Vagina (tissue), 2 donors: ENCODE measurements at regions not wholly inside any gene's neighbourhood (a gene's known extent, or its start where the extent isn't known, plus 50 kb on each side); places are given as distances from the start of the nearest gene placed in this dataset.
"Not testable (repeated sequence)": the region's sequence is repeated elsewhere in the genome, so short reads cannot be mapped to it uniquely, and the experiment has no call there.

Experiments
- POLR2A ChIP-seq, 2 donors: fragments of 450-650 bp; IDR thresholded peaks; one replicate each; pipeline ENCODE4 v1.6.1; 2017; ENCODE audit warnings: antibody characterized with exemption in 2 of 2, mild to moderate bottlenecking in 2 of 2, moderate library complexity in 2 of 2
- POLR2AphosphoS5 ChIP-seq, 2 donors: sonication (generic); formaldehyde crosslinking; IDR thresholded peaks; one replicate each; pipeline ENCODE4 v1.9.0; 2017; ENCODE audit warnings: antibody characterized with exemption in 2 of 2, mild to moderate bottlenecking in 2 of 2, low read depth in 1 of 2; ENCODE audit not compliant: insufficient read depth in 1 of 2
- TF ChIP-seq, protein P1 (sequence below), 3 experiments: fragments of 450-650 bp in 2 of 3; fragments of 200-600 bp in 1 of 3; sonication (generic) in 1 of 3; IDR thresholded peaks; one replicate each; pipeline ENCODE4 v1.5.1; 2017 to 2019; ENCODE audit warnings: antibody characterized with exemption in 3 of 3, mild to moderate bottlenecking in 2 of 3, moderate library complexity in 2 of 3

DNA sequence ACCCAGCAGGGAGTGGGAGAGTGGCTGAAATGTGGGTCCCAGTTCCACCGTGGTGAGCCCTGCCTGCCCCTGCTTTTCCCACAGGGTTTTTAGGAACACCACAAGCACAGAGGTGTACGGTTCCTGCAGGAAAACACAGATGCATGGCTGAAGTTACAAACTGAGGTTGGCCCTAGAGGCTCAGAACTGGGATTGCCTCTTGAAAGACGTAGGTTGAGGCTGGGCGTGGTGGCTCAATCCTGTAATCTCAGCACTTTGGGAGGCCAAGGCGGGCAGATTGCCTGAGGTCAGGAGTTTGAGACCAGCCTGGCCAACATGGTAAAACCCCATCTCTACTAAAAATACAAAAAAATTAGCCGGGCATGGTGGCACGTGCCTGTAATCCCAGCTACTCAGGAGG, 121.4 kb upstream of the KIF5B start:
- TF ChIP-seq POLR2AphosphoS5 (IDR thresholded peaks at IDR 0.05; ENCODE audit: insufficient read depth in 1 of 2, low read depth in 1 of 2); POLR2A (IDR thresholded peaks at IDR 0.05): not testable (repeated sequence)
- TF ChIP-seq, protein P1, sequence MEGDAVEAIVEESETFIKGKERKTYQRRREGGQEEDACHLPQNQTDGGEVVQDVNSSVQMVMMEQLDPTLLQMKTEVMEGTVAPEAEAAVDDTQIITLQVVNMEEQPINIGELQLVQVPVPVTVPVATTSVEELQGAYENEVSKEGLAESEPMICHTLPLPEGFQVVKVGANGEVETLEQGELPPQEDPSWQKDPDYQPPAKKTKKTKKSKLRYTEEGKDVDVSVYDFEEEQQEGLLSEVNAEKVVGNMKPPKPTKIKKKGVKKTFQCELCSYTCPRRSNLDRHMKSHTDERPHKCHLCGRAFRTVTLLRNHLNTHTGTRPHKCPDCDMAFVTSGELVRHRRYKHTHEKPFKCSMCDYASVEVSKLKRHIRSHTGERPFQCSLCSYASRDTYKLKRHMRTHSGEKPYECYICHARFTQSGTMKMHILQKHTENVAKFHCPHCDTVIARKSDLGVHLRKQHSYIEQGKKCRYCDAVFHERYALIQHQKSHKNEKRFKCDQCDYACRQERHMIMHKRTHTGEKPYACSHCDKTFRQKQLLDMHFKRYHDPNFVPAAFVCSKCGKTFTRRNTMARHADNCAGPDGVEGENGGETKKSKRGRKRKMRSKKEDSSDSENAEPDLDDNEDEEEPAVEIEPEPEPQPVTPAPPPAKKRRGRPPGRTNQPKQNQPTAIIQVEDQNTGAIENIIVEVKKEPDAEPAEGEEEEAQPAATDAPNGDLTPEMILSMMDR (IDR thresholded peaks at IDR 0.05), result not testable (repeated sequence)
